ENCODE measurements at regions not wholly inside any gene's neighbourhood (a gene's known extent, or its start where the extent isn't known, plus 50 kb on each side); places are given as distances from the start of the nearest gene placed in this dataset.

DNA sequence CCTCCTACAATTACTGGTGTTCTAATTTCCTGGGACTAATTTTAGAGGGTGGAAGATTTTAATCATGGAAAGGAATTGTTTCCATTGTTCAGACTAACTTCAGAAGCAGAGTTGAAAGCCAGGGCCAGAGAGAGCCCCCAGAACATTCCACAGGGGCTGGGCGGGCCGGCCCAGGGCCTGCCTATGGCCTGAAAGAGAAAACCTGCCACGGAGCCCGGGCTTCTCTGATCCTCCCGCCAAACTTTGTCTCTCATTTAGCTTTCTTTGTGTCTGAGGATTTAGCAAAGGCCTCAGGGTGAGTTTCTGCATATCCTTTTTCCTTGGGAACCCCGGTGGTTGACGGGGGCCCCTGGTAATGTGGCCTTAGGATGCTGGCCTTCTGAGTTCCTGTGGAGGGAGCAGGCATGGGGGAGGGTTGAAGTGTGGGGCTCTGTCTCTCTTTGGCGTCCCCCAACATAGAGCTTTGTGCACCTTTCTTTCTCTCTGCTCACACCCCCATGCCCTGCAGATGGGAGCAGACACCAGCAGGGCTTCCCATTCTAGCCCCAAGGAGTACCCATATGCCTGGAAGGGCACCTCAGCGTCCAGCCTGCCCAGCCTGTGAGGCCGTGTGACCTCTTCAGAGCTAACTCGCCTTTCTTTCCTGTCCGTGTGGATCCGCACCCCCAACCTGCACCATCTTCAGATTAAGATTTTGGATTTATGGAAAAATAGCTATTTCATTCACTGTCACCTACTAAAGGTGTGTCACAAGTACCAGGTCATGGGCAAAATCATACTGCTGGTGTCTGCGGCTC, 539.5 kb downstream of the FGF9 start:
- DNase-seq (ENCODE audit: low read depth, low spot score) = no peak
- H3K4me3 ChIP-seq (ENCODE audit: low read depth, low read length) = no peak overlapping the region
- CTCF ChIA-PET = no interaction called here
- POLR2A ChIA-PET = no interaction called here
- TF ChIP-seq, protein P1, sequence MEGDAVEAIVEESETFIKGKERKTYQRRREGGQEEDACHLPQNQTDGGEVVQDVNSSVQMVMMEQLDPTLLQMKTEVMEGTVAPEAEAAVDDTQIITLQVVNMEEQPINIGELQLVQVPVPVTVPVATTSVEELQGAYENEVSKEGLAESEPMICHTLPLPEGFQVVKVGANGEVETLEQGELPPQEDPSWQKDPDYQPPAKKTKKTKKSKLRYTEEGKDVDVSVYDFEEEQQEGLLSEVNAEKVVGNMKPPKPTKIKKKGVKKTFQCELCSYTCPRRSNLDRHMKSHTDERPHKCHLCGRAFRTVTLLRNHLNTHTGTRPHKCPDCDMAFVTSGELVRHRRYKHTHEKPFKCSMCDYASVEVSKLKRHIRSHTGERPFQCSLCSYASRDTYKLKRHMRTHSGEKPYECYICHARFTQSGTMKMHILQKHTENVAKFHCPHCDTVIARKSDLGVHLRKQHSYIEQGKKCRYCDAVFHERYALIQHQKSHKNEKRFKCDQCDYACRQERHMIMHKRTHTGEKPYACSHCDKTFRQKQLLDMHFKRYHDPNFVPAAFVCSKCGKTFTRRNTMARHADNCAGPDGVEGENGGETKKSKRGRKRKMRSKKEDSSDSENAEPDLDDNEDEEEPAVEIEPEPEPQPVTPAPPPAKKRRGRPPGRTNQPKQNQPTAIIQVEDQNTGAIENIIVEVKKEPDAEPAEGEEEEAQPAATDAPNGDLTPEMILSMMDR (IDR thresholded peaks at IDR 0.05; ENCODE audit: insufficient read depth, low read length, missing control alignments) = no peak

DNA sequence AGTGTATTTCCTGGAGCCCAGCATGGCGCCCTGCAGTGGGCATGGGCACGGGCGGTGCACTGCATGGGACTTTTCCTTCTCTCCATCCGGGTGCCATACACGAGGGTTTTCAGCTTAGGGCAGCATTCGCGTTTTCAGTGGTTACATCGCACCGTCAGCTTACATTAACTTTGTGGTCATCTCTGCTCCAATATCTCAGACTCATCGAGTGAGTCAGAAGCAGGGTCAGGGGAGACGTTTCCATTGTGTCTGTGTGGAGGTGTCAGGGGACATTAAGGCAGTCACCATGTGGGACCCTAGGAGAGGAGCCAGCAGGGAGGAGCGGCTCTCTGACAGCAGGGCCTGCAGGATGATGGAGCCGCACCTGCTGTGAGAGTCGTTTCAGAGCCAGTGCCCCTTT, 541.0 kb downstream of the FGF9 start:
- ChIA-PET POLR2A (no interaction called here), CTCF (no interaction called here)
- no peak overlapping the region for H3K4me3 ChIP-seq (ENCODE audit: low read depth, low read length)
- no peak for DNase-seq (ENCODE audit: low read depth, low spot score)
- TF ChIP-seq, protein P1 (IDR thresholded peaks at IDR 0.05; ENCODE audit: insufficient read depth, low read length, missing control alignments) = no peak

DNA sequence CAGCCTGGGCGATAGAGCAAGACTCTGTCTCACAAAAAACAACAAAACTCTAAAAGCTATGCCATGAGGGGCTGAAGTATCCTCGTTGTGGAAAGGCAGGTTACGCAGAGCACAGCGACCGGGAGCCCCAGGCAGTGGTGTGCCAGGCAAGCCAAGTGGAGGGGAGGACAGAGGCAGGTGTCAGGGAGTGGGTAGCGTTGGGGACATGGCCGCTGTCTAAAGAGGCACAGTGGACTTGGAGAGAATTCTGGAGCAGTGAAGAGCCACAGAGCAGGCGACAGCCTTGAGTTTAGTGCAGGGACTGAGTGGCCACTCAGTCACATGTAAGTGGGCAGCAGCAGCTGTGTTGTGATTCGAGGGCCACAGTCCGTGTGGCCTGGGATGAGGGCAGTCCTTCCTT, 541.7 kb downstream of the FGF9 start:
- TF ChIP-seq, protein P1 (IDR thresholded peaks at IDR 0.05; ENCODE audit: insufficient read depth, low read length, missing control alignments) = no peak
- H3K4me3 ChIP-seq (ENCODE audit: low read depth, low read length) = no peak overlapping the region
- ChIA-PET CTCF (no interaction called here), POLR2A (no interaction called here)
- no peak for DNase-seq (ENCODE audit: low read depth, low spot score)

DNA sequence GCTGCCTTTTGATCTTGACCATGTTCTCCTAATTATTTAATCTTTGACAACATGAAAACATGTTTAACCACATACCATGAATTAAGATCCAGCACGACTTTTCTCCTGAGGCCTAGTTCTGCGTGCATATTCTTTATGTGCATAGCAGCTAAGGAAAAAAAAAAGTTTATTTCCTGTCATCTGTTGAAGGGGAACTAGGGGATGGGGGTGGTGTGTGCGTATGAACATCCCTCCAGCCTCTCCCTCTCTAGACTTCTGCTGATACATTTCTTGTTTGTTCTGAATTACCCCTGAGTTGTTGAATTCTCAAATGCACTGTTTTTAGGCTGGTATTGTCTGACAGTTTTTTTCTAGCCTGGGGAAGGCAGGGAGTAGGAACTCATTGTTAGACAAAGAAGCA, 543.3 kb downstream of the FGF9 start:
- H3K4me3 ChIP-seq (ENCODE audit: low read depth, low read length) = no peak overlapping the region
- TF ChIP-seq, protein P1 (IDR thresholded peaks at IDR 0.05; ENCODE audit: insufficient read depth, low read length, missing control alignments) = no peak
- CTCF ChIA-PET = no interaction called here
- DNase-seq (ENCODE audit: low read depth, low spot score) = no peak
- POLR2A ChIA-PET = no interaction called here

DNA sequence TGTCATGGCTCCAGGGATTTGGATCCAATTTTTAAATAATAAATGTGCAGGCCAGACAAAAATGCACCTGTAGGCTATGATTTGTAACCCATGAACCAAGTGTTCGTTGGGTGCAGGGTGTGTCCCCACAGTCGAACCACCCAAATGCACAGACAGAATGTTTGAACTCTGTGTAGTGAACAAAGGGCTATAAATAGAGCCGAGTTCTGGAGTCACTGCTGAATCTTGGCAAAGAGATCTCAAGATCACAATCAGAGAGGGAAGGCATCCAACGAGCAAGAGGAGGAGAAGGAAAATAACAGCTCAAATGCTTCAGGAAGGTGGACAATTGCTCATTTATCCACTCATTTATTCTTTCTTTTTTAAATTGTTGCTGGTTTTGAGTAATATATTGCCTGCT, 547.9 kb downstream of the FGF9 start:
- H3K4me3 ChIP-seq (ENCODE audit: low read depth, low read length) = no peak overlapping the region
- ChIA-PET CTCF (no interaction called here), POLR2A (no interaction called here)
- DNase-seq (ENCODE audit: low read depth, low spot score) = no peak
- TF ChIP-seq, protein P1 (IDR thresholded peaks at IDR 0.05; ENCODE audit: insufficient read depth, low read length, missing control alignments) = no peak

DNA sequence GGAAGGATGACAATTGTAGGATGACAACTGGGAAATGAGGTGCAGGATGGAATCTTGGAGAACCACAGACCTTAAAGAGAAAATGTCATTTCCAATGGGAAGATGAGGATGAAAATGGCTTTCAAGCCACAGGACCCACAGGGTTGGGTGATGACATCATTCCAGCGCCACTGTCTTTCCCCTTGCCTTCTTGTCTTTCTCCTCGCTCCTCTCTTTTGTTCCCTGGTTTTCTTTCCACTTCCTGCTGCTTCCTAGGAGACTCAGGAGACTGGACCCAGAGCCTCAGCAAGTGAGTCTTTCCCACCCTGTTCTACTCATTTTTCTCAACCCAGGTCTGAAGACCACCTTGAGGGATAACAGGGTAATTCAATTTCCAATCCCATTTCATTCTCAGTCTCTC, 548.8 kb downstream of the FGF9 start:
- no peak for DNase-seq (ENCODE audit: low read depth, low spot score)
- H3K4me3 ChIP-seq (ENCODE audit: low read depth, low read length) = no peak overlapping the region
- TF ChIP-seq, protein P1 (IDR thresholded peaks at IDR 0.05; ENCODE audit: insufficient read depth, low read length, missing control alignments) = no peak
- ChIA-PET CTCF (no interaction called here), POLR2A (no interaction called here)
